ENCODE measurements at regions not wholly inside any gene's neighbourhood (a gene's known extent, or its start where the extent isn't known, plus 50 kb on each side); places are given as distances from the start of the nearest gene placed in this dataset.
A peak's percentile ranks its signal among the peaks of the same experiment; 100 is the strongest.

DNA sequence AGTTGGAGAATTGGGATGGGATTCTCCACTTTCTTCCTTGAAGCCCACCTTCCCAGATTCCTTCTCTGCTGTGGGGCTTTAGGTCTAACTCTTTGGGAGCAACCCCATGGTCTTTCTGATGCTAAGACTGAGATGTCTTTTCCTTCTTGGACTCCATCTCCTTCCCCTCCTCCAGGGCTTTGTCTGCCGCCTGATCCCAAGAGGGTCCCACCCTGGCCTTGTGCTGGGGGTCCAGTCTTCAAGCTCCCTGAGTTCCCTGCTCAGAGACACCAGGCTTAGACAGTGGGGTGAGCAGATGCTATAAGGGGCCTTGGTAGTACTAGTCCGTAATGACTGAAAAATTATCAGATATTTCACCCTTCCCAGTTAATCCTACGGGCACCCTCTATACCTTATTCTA lies 150.5 kb downstream of the PTPN20 start:
- Mint-ChIP-seq H3K27me3 (ENCODE audit: insufficient read depth) (peaks cover 55% of the 10 kb centered on the region), H3K9me3 (no peaks in the 10 kb centered on the region), H3K4me1 (ENCODE audit: low read depth) (peaks cover 25% of the 10 kb centered on the region), H3K36me3 (ENCODE audit: low read depth) (no peaks in the 10 kb centered on the region), H3K4me3 (no peak overlapping the region), H3K27ac (no peak overlapping the region)
- DNase-seq = no peak
- TF ChIP-seq CTCF (IDR thresholded peaks at IDR 0.05) = no peak

DNA sequence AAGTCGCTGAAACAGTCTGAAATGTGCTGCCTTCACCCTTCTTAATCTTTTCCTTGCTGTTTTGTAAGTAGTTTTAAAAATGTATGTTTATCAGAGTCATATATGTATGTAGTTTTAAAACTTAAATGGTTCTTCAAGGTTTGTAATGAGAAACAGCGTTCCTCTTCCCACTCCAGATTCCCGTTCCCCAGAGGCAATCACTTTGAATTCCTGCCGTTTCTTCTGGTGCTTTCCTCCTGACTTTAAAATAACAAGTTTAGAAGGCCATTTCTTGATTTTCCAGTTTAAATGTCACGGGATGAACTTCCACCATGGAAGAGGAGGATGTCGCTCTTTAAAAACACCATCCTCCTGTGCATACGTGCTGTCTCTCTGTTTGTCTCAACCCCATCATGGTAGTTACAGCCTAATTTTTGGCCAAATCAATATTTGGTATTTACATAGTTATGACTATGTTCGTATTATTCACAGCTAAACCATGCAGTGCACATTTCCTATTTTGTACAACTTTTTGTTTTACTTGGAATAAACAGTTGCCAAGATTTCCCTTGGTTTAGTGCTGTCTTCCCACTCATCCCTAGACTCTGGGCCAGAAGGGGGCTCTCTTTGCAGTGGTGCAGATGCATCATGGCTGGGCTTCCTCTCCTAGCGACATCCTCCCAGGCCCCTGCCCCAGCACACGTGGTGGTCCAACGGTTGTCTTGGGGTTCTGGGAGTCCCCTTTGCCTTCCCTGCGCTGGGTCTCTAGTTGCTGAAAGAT lies 151.4 kb downstream of the PTPN20 start:
- Mint-ChIP-seq H3K36me3 (ENCODE audit: low read depth) (no peaks in the 10 kb centered on the region), H3K27ac (no peak overlapping the region), H3K4me3 (no peak overlapping the region), H3K27me3 (ENCODE audit: insufficient read depth) (peaks cover 50% of the 10 kb centered on the region), H3K4me1 (ENCODE audit: low read depth) (peaks cover 25% of the 10 kb centered on the region), H3K9me3 (no peaks in the 10 kb centered on the region)
- TF ChIP-seq CTCF (IDR thresholded peaks at IDR 0.05) = peak; percentile 66
- no peak for DNase-seq

- DNase-seq = no peak
- Mint-ChIP-seq H3K9me3 (no peaks in the 10 kb centered on the region), H3K27me3 (ENCODE audit: insufficient read depth) (peaks cover 45% of the 10 kb centered on the region)
These were observed 152.6 kb downstream of the PTPN20 start for GRCh38 chr10:47063858-47064257.

GRCh38 chr10:47065903-47066302 lies 154.7 kb downstream of the PTPN20 start:
- Mint-ChIP-seq H3K9me3 (no peaks in the 10 kb centered on the region), H3K4me1 (ENCODE audit: low read depth) (peaks cover 11% of the 10 kb centered on the region), H3K4me3 (no peak overlapping the region), H3K27ac (no peak overlapping the region), H3K36me3 (ENCODE audit: low read depth) (no peaks in the 10 kb centered on the region), H3K27me3 (ENCODE audit: insufficient read depth) (peaks cover 39% of the 10 kb centered on the region)
- TF ChIP-seq CTCF (IDR thresholded peaks at IDR 0.05) = no peak
- no peak for DNase-seq

More at GRCh38 chr10:47063858-47064257, 152.6 kb downstream of the PTPN20 start:
- TF ChIP-seq CTCF (IDR thresholded peaks at IDR 0.05) = no peak
- Mint-ChIP-seq H3K4me3 (no peak overlapping the region), H3K27ac (no peak overlapping the region), H3K4me1 (ENCODE audit: low read depth) (peaks cover 17% of the 10 kb centered on the region), H3K36me3 (ENCODE audit: low read depth) (no peaks in the 10 kb centered on the region)

- no peaks in the 10 kb centered on the region for H3K4me1 Mint-ChIP-seq (ENCODE audit: low read depth)
- DNase-seq = no peak
- peaks cover 33% of the 10 kb centered on the region for H3K27me3 Mint-ChIP-seq (ENCODE audit: insufficient read depth)
These were observed 157.0 kb downstream of the PTPN20 start for GRCh38 chr10:47067949-47068940.

More at GRCh38 chr10:47067949-47068940, 157.0 kb downstream of the PTPN20 start:
- H3K4me3 Mint-ChIP-seq = no peak overlapping the region
- no peaks in the 10 kb centered on the region for H3K36me3 Mint-ChIP-seq (ENCODE audit: low read depth)
- H3K9me3 Mint-ChIP-seq = no peaks in the 10 kb centered on the region
- H3K27ac Mint-ChIP-seq = no peak overlapping the region
- no peak for TF ChIP-seq CTCF (IDR thresholded peaks at IDR 0.05)
